Astrocyte of the hippocampus (primary cell): ENCODE measurements at regions not wholly inside any gene's neighbourhood (a gene's known extent, or its start where the extent isn't known, plus 50 kb on each side); places are given as distances from the start of the nearest gene placed in this dataset.
"Not testable (repeated sequence)": the region's sequence is repeated elsewhere in the genome, so short reads cannot be mapped to it uniquely, and the experiment has no call there.

Experiments
- DNase-seq: peaks from one replicate; pipeline ENCODE4 v3.0.0; 2011; ENCODE audit warnings: low read depth, low spot score

- no peak for DNase-seq
Measured at GRCh38 chr13:74730556-74731331, 596.5 kb upstream of the KLF12 start.

GRCh38 chr13:74726206-74726605 is 592.0 kb upstream of the KLF12 start:
- no peak for DNase-seq

DNA sequence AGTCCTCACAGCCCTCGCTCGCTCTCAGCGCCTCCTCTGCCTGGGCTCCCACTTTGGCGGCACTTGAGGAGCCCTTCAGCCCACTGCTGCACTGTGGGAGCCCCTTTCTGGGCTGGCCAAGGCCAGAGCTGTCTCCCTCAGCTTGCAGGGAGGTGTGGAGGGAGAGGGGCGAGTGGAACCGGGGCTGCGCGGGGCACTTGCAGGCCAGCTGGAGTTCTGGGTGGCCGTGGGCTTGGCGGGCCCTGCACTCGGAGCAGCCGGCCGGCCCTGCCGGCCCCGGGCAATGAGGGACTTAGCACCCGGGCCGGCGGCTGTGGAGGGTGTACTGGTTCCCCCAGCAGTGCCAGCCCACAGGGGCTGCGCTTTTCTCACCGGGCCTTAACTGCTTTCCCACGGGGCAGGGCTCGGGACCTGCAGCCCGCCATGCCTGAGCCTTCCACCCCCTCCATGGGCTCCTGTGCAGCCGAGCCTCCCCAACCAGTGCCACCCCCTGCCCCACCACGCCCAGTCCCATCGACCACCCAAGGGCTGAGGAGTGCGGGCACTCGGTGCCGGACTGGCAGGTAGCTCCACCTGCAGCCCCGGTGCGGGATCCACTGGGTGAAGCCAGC is 584.1 kb upstream of the KLF12 start:
- DNase-seq, result not testable (repeated sequence)

GRCh38 chr13:74715718-74716117 is 581.5 kb upstream of the KLF12 start:
- no peak for DNase-seq

GRCh38 chr13:74710006-74710405 is 575.8 kb upstream of the KLF12 start:
- DNase-seq, result no peak

GRCh38 chr13:74709226-74709625 is 575.0 kb upstream of the KLF12 start:
- no peak for DNase-seq

GRCh38 chr13:74708629-74709028 is 574.4 kb upstream of the KLF12 start:
- no peak for DNase-seq

- no peak for DNase-seq
Measured at GRCh38 chr13:74707291-74707690, 573.1 kb upstream of the KLF12 start.

DNA sequence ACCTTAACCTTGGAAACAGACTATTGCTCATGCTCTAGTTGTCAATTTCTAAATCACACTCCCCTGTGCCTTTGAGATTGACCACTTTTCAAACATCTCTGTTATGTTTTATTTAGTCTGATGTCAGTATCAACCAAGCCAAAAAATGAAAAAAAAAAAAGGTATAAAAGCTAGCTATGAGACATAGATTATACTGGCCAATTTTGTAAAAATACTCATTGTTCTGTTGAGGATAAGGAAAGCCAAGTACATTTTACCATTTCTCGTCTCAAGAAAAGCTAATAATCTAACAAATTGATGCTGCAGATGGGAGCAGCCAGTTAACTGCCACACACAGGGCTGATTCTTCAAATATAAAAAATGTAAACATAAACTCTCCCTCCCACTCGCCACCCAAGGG is 572.6 kb upstream of the KLF12 start:
- no peak for DNase-seq

GRCh38 chr13:74705438-74705837 is 571.2 kb upstream of the KLF12 start:
- DNase-seq, result no peak

DNA sequence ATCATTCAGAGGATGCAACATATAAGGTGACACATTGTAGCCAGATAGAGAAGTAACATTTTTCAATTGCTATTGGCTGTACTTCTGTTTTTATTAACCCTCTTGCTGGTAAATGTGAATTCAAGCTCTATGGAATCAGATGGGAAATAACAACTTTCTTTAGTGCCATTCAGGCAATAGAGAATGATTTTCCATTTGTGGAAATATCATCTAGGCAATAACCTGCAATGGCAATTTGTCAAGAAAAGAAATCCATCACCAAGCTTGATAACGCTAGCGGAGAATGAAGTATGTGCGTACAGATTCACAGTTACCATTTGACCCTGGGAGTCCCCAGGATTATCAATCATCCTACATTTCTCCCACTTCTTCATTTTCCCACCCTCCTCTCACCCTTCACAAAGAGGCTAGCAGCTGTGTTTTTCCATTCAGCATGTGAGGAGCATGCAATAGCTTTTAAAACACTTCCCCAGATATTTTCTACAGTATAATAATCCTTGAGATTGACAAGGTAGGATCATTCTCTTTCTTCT is 569.7 kb upstream of the KLF12 start:
- DNase-seq, result no peak

- DNase-seq, result no peak
Measured at GRCh38 chr13:74696148-74696922, 562.1 kb upstream of the KLF12 start.

DNA sequence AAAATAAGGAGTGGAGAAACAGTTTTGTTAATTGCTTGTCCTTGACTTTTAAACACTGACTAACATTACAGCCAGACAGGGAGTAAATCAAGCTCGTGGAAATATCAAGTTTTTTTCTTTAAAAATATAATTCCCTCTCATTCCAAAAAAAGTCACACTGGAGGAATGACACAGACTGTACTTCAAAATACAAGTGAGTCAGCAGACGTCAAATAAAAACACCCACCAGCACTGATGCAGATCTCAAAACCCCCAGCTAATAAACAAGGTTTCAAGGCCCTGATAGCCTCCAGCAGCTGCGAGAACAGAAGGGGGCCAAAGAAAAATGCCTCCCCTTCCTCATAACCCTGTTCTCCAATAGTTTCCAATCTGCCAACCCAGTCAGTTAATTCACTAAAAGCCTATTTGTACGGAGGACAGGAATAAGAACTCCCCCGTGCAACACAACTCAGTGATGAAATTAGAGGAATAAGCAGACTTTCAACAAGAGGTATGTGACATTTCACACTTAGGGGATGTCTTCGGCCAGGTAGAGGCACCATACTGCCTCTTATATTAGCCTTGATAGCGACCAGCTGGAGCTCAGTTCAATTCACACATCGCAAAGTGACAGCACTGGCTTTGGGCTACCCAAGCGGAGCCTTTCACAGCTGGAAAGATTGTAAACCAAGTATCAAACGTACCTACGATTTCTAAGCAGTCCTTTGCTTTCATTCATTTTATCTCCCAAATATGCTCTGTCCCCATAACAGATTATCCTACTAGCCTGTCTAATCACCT is 561.0 kb upstream of the KLF12 start:
- DNase-seq, result peak; percentile 2

DNA sequence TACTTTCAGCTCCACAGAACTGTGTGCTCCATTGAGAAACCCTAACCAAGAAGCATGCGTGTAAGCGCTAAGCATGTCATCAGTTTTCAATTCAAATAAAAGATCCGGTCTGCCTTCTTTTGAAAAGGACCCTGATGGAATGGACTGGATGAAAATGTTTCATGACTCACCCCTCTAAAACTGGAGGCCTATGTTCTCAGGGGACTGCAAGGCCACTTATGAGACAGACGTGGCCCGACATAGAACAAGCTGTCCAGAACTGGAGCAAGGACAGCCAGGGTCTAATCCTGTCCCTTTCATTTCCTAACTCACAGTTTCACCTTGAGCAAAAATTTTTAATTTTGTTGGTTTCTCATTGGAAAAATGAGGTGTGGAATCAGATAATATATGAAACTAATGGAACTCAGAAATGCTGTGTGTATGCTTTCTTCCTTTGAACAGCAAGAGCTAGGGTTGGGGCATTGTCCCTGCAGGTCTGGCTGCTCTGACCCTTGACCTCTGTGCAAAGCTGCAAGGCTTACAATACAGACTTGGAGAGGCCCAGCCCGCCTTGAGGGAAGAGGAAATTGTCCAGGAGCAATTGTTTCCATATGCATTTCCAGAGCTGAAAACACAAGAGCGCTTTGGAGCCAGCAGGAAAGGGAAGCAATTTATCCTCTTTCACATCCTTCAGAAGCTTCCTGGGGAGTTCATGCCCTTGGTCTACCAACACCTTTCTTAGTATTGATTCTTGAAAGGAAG is 553.4 kb upstream of the KLF12 start:
- no peak for DNase-seq

- DNase-seq, result no peak
Measured at GRCh38 chr13:74683411-74683810, 549.2 kb upstream of the KLF12 start.

- DNase-seq, result no peak
Measured at GRCh38 chr13:74682746-74683145, 548.5 kb upstream of the KLF12 start.

DNA sequence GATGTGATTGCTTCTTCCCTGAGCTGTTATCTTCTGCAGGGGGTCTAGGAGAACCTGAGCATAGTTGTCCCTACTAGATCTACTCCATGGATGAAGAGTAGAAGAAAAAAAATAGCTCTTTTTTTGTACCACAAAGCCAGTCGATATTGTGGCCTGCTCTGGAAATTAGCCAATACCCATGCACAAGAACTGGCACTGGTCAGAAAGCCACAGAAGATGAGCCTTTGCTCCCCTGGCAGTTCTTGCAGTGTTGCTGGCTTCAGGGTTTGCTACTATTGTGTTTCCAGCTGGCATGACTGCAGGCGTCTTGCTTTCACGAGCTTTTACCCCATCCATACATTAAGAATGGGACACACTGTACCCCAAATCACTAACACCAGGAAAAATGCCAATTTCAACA is 547.7 kb upstream of the KLF12 start:
- no peak for DNase-seq

GRCh38 chr13:74678308-74678965 is 544.2 kb upstream of the KLF12 start:
- DNase-seq, result no peak

GRCh38 chr13:74675972-74676371 is 541.8 kb upstream of the KLF12 start:
- DNase-seq, result no peak

- peak; percentile 61 for DNase-seq
Measured at GRCh38 chr13:74675182-74675581, 541.0 kb upstream of the KLF12 start.
